SK-N-SH treated with all-trans-retinoic acid at 6 μM for 48 hours (cell line): ENCODE measurements at regions not wholly inside any gene's neighbourhood (a gene's known extent, or its start where the extent isn't known, plus 50 kb on each side); places are given as distances from the start of the nearest gene placed in this dataset.

Experiments
- ATAC-seq: fragments of 200-7000 bp; cut with Tn5 transposase; 3 replicates; pipeline ENCODE4 v1.9.1; 2020; ENCODE audit warnings: mild to moderate bottlenecking, moderate library complexity
- ARNTL ChIP-seq: fragments of 450-650 bp; formaldehyde crosslinking; IDR thresholded peaks from 2 replicates; pipeline ENCODE4 v1.5.0; 2020; ENCODE audit warnings: low read depth, mild to moderate bottlenecking, moderate library complexity, borderline replicate concordance
- BACH2 ChIP-seq: fragments of 250-450 bp; sonication (Bioruptor Pico); IDR thresholded peaks from 2 replicates; pipeline ENCODE4 v1.9.0; 2021; ENCODE audit warnings: mild to moderate bottlenecking, borderline replicate concordance
- CSDC2 ChIP-seq: fragments of 250-450 bp; sonication (Bioruptor Pico); IDR thresholded peaks from 2 replicates; pipeline ENCODE4 v1.5.0; 2020; ENCODE audit warnings: mild to moderate bottlenecking, moderate library complexity
- ESRRG ChIP-seq: fragments of 250-450 bp; sonication (Bioruptor Pico); IDR thresholded peaks from 2 replicates; pipeline ENCODE4 v1.6.1; 2021; ENCODE audit warnings: mild to moderate bottlenecking
- GLIS3 ChIP-seq: fragments of 250-450 bp; sonication (Bioruptor Pico); IDR thresholded peaks from 2 replicates; pipeline ENCODE4 v1.5.0; 2020; ENCODE audit warnings: mild to moderate bottlenecking, moderate library complexity
- OSR1 ChIP-seq: fragments of 250-450 bp; sonication (Bioruptor Pico); IDR thresholded peaks from 2 replicates; pipeline ENCODE4 v1.8.0; 2022; ENCODE audit warnings: moderate library complexity, mild to moderate bottlenecking, inconsistent platforms
- PPARA ChIP-seq: fragments of 250-450 bp; sonication (Bioruptor Pico); IDR thresholded peaks from 2 replicates; pipeline ENCODE4 v1.5.0; 2020; ENCODE audit warnings: mild to moderate bottlenecking, borderline replicate concordance
- RARB ChIP-seq: fragments of 250-450 bp; sonication (Bioruptor Pico); IDR thresholded peaks from 2 replicates; pipeline ENCODE4 v1.8.0; 2021; ENCODE audit warnings: mild to moderate bottlenecking, moderate library complexity
- SNAI2 ChIP-seq: fragments of 250-450 bp; sonication (Bioruptor Pico); IDR thresholded peaks from 2 replicates; pipeline ENCODE4 v1.5.0; 2020; ENCODE audit warnings: mild to moderate bottlenecking, moderate library complexity
- TCF4 ChIP-seq: fragments of 250-450 bp; sonication (Bioruptor Pico); IDR thresholded peaks from 2 replicates; pipeline ENCODE4 v1.8.0; 2021; ENCODE audit warnings: mild to moderate bottlenecking, moderate library complexity, borderline replicate concordance
- TOX ChIP-seq: fragments of 250-450 bp; sonication (Bioruptor Pico); IDR thresholded peaks from 2 replicates; pipeline ENCODE4 v1.8.0; 2021; ENCODE audit warnings: mild to moderate bottlenecking, moderate library complexity, borderline replicate concordance
- ZC3H10 ChIP-seq: fragments of 250-450 bp; sonication (Bioruptor Pico); IDR thresholded peaks from 2 replicates; pipeline ENCODE4 v1.5.1; 2021; ENCODE audit warnings: mild to moderate bottlenecking, moderate library complexity
- ZFP30 ChIP-seq: fragments of 450-650 bp; formaldehyde crosslinking; IDR thresholded peaks from 2 replicates; pipeline ENCODE4 v1.5.0; 2022; ENCODE audit warnings: mild to moderate bottlenecking, moderate library complexity
- ZNF565 ChIP-seq: fragments of 450-650 bp; formaldehyde crosslinking; conservative IDR thresholded peaks from 2 replicates; pipeline ENCODE4 v1.5.0; 2020; ENCODE audit warnings: low read depth, mild to moderate bottlenecking, moderate library complexity
- ZNF70 ChIP-seq: fragments of 450-650 bp; formaldehyde crosslinking; IDR thresholded peaks from 2 replicates; pipeline ENCODE4 v1.5.0; 2020; ENCODE audit warnings: mild to moderate bottlenecking, moderate library complexity
- ZNF8 ChIP-seq: fragments of 450-650 bp; formaldehyde crosslinking; IDR thresholded peaks from 2 replicates; pipeline ENCODE4 v1.5.0; 2020; ENCODE audit warnings: mild to moderate bottlenecking, moderate library complexity
- TF ChIP-seq, protein P1 (sequence below): fragments of 250-450 bp; sonication (Bioruptor Pico); IDR thresholded peaks from 2 replicates; pipeline ENCODE4 v1.8.0; 2021; ENCODE audit warnings: low read depth, mild to moderate bottlenecking, moderate library complexity, borderline replicate concordance
- TF ChIP-seq, protein P2 (sequence below): fragments of 250-450 bp; sonication (Bioruptor Pico); IDR thresholded peaks from 2 replicates; pipeline ENCODE4 v1.5.0; 2020; ENCODE audit warnings: mild to moderate bottlenecking, moderate library complexity
- TF ChIP-seq, protein P3 (sequence below): fragments of 250-450 bp; sonication (Bioruptor Pico); IDR thresholded peaks from 2 replicates; pipeline ENCODE4 v1.8.0; 2020; ENCODE audit warnings: mild to moderate bottlenecking, moderate library complexity, borderline replicate concordance
- TF ChIP-seq, protein P4 (sequence below): fragments of 250-450 bp; sonication (Bioruptor Pico); IDR thresholded peaks from 2 replicates; pipeline ENCODE4 v1.5.1; 2021; ENCODE audit warnings: mild to moderate bottlenecking, moderate library complexity
- TF ChIP-seq, protein P5 (sequence below): fragments of 250-450 bp; sonication (Bioruptor Pico); IDR thresholded peaks from 2 replicates; pipeline ENCODE4 v1.5.1; 2020; ENCODE audit warnings: low read depth, mild to moderate bottlenecking, moderate library complexity

DNA sequence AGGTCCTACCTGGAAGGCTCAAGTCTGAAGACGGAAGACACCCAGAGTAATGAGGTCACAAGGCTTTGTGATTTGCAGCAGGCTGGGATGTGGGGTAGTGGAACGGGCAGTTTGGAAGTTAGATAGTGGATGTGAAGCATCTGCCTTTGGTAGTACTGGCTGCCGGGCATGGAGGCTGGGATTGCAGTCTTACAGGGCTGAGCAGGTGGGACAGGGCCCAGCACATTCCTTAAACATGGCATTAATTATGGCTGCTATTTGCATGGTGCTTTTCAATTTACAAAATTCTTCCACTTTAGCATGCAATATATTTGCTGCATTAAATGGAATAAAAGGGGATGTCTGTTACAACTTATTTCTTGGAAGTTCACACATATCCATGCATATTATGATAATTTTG lies 161.2 kb downstream of the UTP18 start:
- ATAC-seq, result no peak
- TF ChIP-seq RARB (CRISPR knock-in tag) (no peak), GLIS3 (CRISPR knock-in tag) (no peak), PPARA (CRISPR knock-in tag) (no peak), ESRRG (no peak), ZC3H10 (CRISPR knock-in tag) (no peak), ZNF565 (CRISPR knock-in tag) (no peak), BACH2 (no peak), ZFP30 (CRISPR knock-in tag) (no peak), ZNF8 (CRISPR knock-in tag) (no peak), CSDC2 (CRISPR knock-in tag) (no peak), TOX (no peak), TCF4 (CRISPR knock-in tag) (no peak), SNAI2 (CRISPR knock-in tag) (no peak), ZNF70 (CRISPR knock-in tag) (no peak), ARNTL (no peak)
- TF ChIP-seq, protein P1, sequence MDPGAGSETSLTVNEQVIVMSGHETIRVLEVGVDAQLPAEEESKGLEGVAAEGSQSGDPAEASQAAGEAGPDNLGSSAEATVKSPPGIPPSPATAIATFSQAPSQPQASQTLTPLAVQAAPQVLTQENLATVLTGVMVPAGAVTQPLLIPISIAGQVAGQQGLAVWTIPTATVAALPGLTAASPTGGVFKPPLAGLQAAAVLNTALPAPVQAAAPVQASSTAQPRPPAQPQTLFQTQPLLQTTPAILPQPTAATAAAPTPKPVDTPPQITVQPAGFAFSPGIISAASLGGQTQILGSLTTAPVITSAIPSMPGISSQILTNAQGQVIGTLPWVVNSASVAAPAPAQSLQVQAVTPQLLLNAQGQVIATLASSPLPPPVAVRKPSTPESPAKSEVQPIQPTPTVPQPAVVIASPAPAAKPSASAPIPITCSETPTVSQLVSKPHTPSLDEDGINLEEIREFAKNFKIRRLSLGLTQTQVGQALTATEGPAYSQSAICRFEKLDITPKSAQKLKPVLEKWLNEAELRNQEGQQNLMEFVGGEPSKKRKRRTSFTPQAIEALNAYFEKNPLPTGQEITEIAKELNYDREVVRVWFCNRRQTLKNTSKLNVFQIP (CRISPR knock-in tag), result no peak
- TF ChIP-seq, protein P2, sequence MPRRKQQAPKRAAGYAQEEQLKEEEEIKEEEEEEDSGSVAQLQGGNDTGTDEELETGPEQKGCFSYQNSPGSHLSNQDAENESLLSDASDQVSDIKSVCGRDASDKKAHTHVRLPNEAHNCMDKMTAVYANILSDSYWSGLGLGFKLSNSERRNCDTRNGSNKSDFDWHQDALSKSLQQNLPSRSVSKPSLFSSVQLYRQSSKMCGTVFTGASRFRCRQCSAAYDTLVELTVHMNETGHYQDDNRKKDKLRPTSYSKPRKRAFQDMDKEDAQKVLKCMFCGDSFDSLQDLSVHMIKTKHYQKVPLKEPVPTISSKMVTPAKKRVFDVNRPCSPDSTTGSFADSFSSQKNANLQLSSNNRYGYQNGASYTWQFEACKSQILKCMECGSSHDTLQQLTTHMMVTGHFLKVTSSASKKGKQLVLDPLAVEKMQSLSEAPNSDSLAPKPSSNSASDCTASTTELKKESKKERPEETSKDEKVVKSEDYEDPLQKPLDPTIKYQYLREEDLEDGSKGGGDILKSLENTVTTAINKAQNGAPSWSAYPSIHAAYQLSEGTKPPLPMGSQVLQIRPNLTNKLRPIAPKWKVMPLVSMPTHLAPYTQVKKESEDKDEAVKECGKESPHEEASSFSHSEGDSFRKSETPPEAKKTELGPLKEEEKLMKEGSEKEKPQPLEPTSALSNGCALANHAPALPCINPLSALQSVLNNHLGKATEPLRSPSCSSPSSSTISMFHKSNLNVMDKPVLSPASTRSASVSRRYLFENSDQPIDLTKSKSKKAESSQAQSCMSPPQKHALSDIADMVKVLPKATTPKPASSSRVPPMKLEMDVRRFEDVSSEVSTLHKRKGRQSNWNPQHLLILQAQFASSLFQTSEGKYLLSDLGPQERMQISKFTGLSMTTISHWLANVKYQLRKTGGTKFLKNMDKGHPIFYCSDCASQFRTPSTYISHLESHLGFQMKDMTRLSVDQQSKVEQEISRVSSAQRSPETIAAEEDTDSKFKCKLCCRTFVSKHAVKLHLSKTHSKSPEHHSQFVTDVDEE, result no peak
- TF ChIP-seq, protein P3, sequence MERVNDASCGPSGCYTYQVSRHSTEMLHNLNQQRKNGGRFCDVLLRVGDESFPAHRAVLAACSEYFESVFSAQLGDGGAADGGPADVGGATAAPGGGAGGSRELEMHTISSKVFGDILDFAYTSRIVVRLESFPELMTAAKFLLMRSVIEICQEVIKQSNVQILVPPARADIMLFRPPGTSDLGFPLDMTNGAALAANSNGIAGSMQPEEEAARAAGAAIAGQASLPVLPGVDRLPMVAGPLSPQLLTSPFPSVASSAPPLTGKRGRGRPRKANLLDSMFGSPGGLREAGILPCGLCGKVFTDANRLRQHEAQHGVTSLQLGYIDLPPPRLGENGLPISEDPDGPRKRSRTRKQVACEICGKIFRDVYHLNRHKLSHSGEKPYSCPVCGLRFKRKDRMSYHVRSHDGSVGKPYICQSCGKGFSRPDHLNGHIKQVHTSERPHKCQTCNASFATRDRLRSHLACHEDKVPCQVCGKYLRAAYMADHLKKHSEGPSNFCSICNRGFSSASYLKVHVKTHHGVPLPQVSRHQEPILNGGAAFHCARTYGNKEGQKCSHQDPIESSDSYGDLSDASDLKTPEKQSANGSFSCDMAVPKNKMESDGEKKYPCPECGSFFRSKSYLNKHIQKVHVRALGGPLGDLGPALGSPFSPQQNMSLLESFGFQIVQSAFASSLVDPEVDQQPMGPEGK (CRISPR knock-in tag), result no peak
- TF ChIP-seq, protein P4, sequence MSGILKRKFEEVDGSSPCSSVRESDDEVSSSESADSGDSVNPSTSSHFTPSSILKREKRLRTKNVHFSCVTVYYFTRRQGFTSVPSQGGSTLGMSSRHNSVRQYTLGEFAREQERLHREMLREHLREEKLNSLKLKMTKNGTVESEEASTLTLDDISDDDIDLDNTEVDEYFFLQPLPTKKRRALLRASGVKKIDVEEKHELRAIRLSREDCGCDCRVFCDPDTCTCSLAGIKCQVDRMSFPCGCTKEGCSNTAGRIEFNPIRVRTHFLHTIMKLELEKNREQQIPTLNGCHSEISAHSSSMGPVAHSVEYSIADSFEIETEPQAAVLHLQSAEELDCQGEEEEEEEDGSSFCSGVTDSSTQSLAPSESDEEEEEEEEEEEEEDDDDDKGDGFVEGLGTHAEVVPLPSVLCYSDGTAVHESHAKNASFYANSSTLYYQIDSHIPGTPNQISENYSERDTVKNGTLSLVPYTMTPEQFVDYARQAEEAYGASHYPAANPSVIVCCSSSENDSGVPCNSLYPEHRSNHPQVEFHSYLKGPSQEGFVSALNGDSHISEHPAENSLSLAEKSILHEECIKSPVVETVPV (CRISPR knock-in tag), result no peak
- TF ChIP-seq, protein P5, sequence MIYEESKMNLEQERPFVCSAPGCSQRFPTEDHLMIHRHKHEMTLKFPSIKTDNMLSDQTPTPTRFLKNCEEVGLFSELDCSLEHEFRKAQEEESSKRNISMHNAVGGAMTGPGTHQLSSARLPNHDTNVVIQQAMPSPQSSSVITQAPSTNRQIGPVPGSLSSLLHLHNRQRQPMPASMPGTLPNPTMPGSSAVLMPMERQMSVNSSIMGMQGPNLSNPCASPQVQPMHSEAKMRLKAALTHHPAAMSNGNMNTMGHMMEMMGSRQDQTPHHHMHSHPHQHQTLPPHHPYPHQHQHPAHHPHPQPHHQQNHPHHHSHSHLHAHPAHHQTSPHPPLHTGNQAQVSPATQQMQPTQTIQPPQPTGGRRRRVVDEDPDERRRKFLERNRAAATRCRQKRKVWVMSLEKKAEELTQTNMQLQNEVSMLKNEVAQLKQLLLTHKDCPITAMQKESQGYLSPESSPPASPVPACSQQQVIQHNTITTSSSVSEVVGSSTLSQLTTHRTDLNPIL (CRISPR knock-in tag), result no peak

DNA sequence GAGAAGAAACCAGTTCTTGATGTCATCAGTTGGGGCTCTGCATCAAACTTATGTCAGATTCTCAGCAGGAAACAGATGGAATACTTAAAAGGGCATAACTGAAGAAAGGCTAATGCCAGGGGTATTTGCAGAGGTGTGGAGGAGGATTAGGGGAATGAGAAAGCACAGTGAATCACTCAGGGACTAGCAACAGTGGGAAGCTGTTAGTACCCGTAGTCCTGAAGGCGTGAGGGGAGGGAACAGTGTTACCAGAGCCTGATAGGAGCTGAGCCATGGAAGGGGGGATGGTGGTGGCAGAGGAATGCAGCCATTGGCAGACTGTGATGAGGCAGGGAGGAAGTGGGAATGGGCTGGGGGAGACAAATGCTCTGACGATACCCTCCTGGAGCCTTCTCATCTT lies 162.3 kb downstream of the UTP18 start:
- ATAC-seq, result no peak
- no peak for TF ChIP-seq OSR1 (CRISPR knock-in tag)
- TF ChIP-seq ZC3H10 (CRISPR knock-in tag), result no peak
- TF ChIP-seq PPARA (CRISPR knock-in tag), result no peak
- TF ChIP-seq, protein P5 (CRISPR knock-in tag), result no peak
- TF ChIP-seq ARNTL, result no peak
- no peak for TF ChIP-seq BACH2
- TF ChIP-seq CSDC2 (CRISPR knock-in tag), result no peak
- TF ChIP-seq GLIS3 (CRISPR knock-in tag), result no peak
- TF ChIP-seq ZNF70 (CRISPR knock-in tag), result no peak
